Uterus (tissue), 2 donors: ENCODE measurements at regions not wholly inside any gene's neighbourhood (a gene's known extent, or its start where the extent isn't known, plus 50 kb on each side); places are given as distances from the start of the nearest gene placed in this dataset.
"Not testable (repeated sequence)": the region's sequence is repeated elsewhere in the genome, so short reads cannot be mapped to it uniquely, and the experiment has no call there.

Source experiments
- POLR2A ChIP-seq, 2 donors: fragments of 450-650 bp; IDR thresholded peaks; one replicate each; pipeline ENCODE4 v1.6.1; 2016; ENCODE audit warnings: antibody characterized with exemption in 2 of 2, mild to moderate bottlenecking in 1 of 2, moderate library complexity in 1 of 2
- TF ChIP-seq, protein P1 (sequence below), 4 experiments: fragments of 200-600 bp in 2 of 4; fragments of 450-650 bp in 2 of 4; sonication (generic) in 2 of 4; IDR thresholded peaks; one replicate each; pipeline ENCODE4 v1.5.1; 2016 to 2019; ENCODE audit warnings: antibody characterized with exemption in 4 of 4, mild to moderate bottlenecking in 2 of 4, moderate library complexity in 1 of 4

DNA sequence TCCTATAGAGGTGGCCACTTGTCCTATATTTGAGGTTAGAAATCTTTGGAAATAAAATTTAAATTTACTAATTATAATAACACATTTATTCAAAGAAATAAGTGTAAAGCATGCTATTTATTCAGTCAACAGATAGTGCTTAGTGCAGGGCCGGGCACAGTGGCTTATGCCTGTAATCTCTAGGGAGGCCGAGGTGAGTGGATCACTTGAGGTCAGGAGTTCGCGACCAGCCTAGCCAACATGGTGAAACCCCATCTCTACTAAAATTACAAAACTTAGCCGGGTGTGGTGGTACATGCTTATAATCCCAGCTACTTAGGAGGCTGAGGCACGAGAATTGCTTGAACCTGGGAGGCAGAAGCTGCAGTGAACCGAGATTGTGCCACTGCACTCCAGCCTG is 70.4 kb upstream of the ADGRL2 start:
- TF ChIP-seq POLR2A (IDR thresholded peaks at IDR 0.05) = not testable (repeated sequence)
- TF ChIP-seq, protein P1, sequence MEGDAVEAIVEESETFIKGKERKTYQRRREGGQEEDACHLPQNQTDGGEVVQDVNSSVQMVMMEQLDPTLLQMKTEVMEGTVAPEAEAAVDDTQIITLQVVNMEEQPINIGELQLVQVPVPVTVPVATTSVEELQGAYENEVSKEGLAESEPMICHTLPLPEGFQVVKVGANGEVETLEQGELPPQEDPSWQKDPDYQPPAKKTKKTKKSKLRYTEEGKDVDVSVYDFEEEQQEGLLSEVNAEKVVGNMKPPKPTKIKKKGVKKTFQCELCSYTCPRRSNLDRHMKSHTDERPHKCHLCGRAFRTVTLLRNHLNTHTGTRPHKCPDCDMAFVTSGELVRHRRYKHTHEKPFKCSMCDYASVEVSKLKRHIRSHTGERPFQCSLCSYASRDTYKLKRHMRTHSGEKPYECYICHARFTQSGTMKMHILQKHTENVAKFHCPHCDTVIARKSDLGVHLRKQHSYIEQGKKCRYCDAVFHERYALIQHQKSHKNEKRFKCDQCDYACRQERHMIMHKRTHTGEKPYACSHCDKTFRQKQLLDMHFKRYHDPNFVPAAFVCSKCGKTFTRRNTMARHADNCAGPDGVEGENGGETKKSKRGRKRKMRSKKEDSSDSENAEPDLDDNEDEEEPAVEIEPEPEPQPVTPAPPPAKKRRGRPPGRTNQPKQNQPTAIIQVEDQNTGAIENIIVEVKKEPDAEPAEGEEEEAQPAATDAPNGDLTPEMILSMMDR (IDR thresholded peaks at IDR 0.05) = not testable (repeated sequence)
